Central memory CD4-positive, alpha-beta T cell (primary cell): ENCODE measurements at regions not wholly inside any gene's neighbourhood (a gene's known extent, or its start where the extent isn't known, plus 50 kb on each side); places are given as distances from the start of the nearest gene placed in this dataset.

Experiments used
- DNase-seq: peaks from one replicate; pipeline ENCODE4 v3.0.0; 2022

DNA sequence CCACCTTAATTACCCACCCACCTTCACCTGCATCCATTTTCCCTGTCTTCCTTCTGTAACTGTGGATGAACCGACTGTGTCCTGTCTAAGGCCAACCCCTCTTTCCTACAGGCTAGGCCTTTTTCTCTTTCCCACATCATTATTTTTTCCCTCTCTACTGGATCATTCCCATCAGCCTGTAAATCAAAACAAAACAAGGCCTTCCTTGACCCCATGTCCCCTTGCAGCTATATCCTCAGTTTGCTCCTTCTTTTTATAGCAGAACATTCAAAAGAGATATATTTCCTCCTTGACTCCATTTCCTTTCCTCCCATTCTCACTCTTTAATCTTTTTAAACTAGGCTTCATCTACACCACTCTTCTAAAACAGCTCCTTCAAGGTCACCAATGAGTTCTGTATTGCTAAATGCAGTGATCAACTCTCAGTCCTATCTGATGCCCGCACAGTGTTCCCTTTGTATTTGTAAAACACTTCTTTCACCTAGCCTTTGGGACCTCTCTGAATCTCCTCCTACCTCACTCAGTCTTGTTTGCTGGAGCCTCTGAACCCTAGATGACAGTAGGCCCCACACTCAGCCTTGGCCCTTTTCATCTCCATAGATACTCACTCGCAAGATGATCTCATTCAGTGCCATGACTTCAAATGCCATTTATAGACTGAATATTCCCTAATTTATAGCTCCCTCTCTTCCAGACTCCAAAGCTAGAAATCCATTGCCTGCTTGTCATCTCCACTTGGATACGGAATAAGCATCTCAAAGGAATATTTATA is 55.7 kb downstream of the CXCR4 start:
- DNase-seq = no peak

DNA sequence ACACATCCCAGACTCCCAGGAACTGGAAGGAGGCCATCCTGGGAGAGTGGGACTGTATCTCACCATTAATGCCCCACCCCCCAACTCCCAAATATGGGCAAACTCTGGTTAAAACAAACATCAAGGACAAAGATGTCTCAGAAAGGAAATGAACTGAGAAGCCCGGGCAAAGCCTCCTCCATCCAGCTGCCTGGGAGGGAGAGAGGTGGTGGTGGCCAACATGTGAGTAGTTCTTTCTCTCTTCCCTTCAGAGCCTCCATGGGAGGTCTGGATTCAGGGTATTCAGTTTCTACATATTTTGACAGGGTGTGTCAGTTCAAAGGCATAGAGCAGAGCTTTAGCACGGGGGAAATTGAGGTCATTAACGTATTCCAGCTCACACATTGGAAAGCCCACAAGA is 57.5 kb downstream of the CXCR4 start:
- no peak for DNase-seq

DNA sequence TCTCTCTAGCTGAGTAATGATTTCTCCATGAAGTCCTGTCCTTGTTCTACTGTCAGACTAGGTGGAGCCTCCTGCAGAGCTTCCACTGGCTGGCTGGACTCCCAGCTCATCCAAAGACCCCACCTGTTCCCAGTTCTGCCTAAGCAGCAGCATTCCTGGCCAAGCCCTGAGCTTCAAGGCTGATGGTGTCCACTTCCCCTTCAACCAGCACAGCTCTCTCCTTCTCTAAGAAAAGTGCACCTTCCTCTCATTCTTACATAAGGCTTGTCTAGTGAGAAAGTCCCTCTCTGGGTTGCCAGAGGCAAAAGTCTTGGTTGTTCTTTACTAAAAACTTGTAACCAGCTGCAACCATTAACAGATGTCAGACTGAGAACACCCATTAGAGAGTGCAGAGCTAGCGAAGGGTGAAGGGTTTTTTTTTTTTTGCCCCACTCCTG is 58.9 kb downstream of the CXCR4 start:
- no peak for DNase-seq

DNA sequence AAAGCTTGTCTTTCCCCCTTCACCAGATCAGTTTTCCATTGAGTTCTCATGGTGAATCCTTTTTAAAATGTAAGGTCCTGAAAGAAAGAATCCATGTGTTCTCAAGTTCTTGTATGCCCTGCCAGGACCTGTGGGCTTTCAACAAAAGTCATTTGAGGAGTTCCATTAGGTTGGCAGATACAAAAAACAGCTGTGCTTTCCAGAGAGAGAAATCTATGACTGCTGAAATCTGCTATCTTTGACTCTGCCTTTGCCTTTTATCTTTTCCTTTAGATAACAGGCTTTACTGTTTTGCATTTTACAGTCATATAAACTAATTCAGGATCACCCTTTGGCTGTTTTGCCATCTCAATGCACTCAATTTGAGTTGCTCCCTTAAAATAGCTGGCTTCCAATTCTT is 59.7 kb downstream of the CXCR4 start:
- no peak for DNase-seq

DNA sequence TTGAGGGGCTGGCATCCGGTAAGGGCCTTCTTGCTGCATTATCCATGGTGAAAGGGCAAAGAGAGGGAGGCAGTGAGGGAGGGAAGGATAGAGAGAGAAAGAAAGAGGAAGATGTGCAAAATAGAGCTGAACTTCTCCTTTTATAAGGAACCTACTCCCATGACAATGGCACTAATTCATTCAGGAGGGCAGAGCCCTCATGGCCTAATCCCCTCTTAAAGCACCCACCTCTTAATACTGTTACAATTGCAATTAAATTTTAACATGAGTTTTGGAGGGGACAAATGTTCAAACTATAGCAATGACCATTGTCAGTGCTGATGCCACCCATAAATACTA is 60.2 kb downstream of the CXCR4 start:
- DNase-seq = no peak

DNA sequence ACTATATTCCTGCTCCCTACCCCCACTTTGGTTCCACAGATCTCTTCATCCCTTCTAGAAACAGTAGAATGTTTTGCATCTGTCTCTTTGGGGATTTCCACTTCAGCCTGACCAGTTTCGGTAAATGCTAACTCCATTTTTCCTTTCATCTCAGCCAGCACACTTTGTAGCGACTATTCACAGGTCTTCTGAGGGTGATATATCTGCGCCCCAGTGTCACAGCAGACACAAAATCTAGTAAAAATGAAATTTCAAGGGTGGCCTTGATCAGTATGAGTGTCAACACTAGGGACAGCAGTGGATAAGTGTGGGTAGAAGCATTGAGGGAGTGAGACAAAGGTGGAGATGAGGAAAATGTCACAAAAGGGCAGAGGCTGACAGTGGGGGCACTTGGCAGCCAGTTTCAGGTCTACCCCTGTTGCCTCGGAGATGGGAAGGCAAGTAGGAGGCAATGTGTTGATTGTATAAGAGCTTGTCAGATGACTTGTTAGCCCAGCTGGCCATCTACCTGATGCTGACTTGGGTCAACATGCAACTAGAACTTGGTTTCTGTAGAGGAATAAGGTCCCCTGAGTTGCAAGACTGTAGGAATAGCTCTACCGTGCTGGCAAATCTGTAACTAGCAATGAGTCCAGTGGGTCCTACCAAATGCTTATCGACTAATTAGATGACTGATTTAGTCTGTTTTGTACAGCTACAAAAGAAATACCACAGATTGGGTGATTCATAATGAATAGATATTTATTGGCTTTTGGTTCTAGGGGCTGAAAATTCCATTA is 60.7 kb downstream of the CXCR4 start:
- no peak for DNase-seq

DNA sequence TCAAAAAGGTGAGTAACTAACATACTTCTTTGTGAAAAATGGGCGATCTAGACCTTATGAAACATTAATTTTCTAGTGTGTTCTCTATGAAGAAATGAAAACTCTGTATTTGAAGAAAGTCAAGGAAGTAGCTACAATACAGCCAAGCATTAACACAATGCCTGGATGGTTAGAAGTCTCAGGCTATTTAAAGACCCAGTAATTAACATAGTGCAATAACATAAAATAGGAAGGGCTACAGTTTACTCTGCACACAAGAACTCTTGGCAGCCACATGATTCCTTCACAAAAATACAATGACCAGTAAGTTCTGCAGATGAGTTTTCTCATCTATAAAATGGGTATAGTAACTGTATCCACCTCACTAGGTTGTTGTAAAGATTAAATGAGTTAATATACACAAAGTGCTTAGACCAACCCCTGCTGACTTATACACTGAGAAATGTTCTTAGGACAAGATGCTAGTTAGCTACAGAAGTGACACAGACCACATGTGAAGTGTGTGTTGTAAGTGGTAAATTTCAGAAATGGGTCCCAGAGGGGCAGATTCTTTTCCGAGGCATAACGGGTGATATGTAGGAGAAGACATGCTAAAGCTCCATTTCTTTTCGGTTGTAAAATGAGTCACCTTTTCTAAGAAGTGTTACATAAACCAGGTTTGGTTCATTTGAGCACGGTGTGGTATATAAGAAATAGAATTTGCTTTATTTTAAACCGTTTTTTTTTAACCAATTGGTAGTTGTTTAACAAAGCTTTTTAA is 61.8 kb downstream of the CXCR4 start:
- no peak for DNase-seq

DNA sequence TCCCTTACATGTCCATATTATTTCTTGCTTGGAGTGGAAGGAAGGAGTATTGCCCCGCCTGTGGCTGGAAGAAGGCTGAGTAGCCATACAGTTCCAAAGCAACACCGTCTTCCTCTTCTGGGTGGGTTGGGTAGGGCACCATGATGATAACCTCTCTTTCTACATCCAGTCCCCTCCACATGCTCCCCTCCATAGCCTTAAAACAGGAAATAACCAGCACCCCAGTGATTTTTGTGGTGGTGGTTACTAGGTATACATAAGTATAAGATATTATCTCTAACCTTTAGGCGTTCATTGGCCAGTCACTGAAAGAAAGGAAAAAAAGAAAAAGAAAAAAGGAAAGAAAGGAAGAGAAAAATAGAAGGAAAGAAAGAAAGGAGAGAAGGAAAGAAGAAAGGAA is 63.1 kb downstream of the CXCR4 start:
- no peak for DNase-seq

DNA sequence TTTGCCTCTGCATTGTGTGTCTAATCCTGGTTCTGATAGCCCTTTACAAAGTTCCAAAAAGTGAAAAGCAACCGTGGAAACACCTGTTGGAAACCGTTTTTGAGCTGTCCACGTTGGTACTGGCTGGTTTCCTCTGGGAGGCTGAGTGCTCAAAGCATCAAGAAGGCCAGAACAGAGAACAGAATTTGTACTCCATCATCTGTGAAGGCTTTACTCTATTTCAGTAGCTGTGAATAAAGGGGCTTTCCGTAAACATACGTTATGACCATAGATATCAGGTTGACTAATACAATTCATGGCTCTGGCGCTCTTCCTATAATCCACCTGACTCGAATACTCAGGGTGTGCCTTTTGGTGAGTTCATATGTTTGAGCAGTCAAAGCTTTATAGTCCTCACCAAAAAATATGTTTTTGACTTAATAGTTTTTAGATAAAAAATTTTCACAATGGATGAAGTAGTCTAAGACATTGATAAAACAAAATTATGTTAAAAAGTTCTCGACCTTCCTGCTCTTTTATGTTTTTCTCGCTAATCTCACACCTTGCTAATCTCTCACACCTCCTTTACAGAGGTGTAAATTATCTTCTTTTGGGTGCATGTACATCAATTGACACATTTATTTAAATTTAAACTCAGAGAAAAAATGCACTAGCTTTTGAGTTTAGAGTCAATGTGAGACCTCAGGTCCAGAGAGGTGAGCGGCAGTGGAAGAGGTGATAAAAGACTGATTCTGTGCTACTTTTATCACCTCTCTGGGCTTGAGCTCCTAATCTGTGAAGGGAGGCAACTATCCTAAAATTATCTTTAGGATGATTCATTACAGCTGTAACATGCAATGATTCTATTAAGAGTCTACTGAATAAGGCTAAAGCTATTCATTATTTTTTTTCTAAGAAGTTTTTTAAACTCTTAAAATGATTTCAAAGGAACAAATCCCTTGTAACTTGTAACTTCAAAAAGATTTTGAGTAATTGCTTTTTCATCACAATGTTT is 65.3 kb downstream of the CXCR4 start:
- no peak for DNase-seq

DNA sequence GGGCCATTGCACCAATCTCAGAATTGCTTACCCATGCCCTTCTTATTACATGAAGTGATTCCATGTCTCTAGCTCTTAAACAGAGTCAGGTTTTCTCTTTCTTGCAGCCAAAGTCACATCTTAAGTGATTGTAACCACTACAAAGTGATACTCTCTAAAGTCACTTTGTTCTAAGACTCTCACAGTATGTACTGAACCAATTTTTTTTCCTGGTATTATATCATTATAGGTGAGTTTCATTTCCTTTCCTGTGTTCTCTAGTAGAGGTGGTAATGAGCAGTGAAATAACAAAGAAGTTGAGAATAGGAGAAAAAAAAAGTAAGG is 66.3 kb upstream of the DARS1 start:
- DNase-seq = peak; percentile 40

DNA sequence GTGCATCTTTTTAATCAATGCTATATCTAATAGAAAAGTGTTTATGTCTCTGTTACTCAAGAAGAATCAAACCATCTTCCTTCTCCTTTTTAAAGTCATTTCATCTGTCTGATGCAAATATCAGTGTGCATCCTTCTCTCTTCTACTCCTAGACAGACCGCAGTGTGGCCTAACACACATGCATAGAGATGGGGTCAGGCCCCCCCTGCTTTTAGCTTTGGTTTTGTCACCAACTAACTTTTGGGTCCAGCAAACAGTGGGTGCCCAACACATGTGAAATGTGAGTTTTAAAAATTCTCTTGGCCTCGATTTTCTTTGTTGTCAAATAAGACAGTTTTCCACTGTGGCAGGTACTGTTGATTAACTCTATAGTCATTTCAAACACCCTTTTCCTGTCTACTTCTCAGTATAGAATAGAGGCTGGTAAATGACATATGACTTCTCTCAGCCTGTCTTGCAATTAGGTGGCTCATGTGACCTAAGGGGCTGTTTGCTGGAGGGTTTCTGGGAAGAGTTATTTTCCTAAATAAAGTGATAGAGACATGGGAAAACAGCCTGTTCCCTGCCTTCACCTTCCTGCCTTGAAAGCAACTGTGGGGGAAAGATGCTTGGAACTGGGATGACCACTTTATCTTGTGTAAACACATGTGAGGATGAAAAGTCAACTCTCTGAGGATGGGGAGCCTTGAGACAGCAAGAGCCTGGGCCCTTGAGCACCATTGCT is 65.7 kb upstream of the DARS1 start:
- DNase-seq = no peak

DNA sequence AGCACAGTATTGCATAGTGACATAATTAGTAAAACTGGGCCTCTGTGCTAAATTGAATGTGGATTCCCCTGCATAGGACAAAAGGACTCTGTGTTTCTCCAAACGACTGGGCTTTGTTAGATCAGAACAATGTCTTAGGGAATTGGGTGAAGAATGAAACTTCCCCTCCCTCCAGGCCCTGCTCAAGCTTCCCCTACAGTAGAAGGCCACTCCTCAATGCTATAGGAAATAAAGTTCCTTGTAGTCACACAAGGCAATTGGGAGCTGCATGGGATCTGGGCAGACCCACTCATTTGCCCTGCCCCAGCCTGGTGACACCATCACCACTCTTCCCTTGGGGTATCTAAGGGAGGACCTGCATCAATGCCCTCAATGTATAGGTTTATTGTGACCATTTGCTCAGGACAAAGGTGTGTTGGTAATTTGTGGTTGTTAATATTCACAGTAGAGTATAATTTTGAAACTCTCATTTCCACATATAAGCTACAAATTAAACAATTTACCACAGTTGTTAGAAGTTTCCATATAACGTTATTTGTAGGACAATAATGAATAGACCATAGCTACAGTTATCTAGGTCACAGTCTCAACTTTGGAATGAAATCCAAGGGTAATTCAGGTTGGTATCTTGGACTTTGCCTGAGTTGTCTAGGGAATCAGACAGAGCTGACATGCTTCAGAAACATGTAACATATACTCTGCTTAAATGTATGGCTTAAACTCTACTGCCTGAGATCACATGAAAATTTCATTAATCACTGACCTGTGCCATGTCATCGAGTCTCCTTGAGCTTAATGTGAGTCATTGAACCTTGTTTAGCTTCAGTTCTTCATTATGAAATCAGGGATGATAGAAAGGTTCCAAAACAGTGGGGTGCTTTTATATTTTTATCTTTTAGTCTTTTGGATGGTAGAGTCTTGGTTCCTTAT is 64.8 kb upstream of the DARS1 start:
- DNase-seq = no peak

DNA sequence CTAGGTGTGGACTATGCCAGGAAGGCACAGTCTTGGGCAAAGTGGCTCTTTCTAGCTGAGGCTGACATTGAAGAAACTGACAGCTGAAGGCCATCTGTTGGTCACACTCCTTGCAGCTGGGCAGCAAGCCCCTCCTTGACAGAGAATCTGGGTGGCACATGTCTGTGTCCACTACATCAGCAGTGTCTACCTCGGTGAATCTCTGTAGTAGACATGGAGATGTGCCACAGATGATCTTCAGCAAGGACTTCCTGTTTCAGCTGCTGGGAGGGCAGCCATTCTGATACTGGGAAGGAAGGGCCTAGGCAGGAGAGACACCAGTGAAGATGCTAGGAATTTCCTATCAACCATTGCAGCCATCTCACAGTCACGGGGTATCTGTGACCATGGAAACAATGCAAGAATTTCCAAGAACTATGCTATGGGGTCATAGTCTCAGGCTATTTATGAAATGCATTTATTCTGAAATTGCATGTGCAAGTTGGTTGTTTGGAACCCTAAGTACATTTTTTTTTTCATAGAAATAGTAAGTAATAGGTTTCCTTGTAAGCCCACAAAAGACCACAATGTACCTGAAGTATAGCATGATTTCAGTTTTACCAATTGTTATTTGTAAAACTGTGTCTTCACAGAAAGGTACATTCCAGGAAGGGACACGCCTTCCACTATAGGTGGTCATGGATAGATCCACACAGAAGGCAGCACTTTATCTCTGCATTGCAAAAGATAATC is 63.8 kb upstream of the DARS1 start:
- DNase-seq = no peak

DNA sequence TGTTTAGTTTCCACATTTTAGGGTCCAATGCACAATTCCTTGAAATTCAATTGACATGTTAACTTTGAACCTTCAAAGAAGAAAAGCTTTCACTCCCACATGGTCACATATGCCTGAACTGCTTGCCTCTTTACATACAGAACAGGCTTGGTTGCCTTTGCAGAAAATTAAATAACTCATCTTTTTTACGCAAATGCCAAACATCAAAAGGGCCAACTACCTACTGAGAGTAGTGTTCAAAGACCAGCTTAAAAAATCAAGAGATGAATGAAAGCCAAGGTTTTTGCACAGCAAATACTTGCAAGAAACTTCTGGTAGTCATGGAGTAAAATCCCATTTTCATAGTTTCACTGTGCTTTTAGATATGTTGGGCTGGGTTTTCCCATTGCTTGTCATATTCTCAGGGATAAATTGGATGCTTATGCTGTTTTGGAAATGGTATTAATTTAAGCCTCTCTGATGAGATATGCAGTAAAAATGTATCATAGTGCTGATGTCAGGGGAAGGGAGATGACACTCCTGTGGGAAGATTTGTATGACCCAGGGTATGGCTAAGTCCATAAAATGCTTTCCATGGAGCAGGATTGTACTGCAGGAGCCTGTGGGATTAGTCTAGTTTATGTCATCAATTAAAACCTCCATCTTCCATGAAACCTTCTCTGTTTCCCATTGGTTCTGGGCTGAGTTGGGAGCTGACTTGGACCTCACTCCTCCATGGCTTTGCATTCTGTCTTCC is 60.6 kb upstream of the DARS1 start:
- no peak for DNase-seq

DNA sequence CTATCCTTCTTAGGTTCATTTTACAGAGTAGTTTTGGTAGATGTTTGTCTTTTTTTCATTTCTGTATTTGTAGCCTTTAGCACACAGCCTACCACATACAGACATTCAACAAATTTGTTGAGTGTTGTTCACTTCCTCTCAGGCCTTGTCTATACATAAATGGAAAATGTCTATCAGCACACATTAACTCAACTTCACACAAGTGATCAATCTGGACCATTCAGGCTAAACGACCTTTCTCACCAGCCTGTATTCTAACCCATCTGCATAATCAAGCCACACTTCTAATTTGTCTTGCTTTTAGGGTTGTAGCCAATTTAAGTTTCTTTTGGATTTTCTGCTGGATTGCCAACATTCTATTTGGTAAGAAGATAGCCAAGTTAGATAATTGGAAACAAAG is 59.9 kb upstream of the DARS1 start:
- no peak for DNase-seq
